ENCODE measurements at regions not wholly inside any gene's neighbourhood (a gene's known extent, or its start where the extent isn't known, plus 50 kb on each side); places are given as distances from the start of the nearest gene placed in this dataset.

DNA sequence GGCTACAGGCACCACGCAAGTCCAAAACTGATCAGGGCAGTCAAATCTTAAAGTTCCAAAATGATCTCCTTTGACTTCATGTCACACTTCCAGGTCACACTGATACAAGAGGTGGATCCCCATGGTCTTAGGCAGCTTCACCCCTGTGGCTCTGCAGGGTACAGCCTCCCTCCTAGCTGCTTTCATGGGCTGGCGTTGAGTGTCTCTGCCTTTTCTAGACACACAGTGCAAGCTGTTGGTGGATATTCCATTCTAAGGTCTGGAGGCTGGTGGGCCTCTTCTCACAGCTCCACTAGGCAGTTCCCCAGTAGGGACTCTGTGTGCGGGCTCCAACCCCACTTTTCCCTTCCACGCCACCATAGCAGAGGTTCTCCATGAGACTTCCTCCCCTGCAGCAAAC, 838.2 kb upstream of the CHAC2 start:
- no peak for DNase-seq

DNA sequence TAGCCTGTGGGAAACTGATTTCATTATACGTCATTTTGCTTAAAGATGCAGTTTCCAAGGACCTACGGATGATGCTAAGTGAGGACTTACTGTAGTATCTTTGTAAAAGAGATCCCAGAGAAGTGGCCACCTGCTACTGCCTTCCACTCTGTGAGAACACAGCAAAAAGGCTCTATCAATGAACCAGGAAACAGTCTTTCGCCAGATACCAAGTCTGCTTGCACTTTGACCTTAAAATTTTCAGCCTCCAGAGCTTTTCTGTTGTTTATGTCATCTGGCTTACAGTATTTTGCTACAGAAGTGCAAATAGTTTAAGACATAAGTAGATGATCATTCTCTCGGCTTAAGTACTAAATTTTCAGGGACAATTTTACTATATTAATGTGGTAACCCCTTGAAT, 847.9 kb upstream of the CHAC2 start:
- DNase-seq, result no peak

DNA sequence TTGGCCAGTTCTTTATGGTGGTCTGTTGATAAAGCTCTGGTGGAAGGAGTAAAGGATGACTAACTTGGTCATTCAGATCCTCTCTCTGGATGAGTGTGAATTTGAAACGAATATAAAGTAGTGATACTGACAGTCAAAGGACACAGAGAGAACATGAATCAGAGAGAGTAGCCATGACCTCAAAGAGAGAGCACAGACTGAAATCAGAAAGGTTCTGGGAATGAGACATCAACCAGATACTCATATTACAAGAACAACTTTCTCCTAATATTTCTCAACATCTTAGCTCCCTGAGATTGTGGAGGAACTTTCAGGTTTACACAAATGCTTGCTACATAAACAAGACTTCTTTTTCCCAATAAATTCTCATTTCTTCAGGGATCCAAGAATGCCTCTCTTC, 849.1 kb upstream of the CHAC2 start:
- no peak for DNase-seq

DNA sequence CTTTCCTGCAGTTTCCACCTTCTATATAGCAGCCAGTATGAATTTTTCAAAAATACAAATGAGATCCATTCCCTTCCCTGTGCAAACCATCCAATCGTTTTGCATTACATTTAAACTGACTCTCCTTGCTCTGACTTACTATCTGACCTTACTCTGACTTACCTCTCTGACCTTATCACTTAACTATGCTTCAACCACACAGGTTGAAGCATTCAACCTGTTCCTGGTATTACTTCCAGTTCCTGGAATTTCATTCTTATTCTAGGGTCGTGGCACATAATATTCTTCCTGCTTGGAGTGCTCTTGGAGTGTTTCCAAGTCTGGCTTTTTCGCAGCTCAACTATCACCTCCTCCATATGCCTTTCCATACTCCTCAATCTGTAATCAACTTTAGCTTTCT, 850.6 kb upstream of the CHAC2 start:
- peak in 1 of 2 experiments; percentile 21 for DNase-seq

DNA sequence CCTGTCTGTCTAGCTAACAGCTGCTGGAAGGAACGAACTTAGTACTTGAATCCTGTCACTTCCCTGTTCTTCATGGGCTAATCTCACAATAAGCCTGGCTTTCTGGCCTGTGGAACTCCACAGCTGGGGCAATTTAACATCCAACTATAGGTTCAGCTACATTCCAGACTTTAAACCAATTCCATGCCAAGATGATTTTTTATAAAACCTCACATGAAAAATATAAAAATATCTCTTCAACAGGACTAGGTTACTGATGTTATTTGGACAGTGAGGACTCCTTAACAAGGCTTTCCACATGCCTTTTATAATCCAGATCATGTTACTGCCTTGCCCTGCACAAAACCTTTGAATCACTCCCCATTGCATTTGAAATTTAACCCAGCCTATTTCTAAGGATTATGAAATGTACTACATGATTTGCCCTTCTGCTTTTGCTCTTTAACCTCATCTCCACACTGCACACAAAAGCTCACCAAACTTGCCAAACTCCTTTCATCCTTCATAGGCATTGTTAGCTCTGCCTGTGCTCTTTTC, 863.2 kb upstream of the CHAC2 start:
- DNase-seq, result peak; percentile 29 to 75

DNA sequence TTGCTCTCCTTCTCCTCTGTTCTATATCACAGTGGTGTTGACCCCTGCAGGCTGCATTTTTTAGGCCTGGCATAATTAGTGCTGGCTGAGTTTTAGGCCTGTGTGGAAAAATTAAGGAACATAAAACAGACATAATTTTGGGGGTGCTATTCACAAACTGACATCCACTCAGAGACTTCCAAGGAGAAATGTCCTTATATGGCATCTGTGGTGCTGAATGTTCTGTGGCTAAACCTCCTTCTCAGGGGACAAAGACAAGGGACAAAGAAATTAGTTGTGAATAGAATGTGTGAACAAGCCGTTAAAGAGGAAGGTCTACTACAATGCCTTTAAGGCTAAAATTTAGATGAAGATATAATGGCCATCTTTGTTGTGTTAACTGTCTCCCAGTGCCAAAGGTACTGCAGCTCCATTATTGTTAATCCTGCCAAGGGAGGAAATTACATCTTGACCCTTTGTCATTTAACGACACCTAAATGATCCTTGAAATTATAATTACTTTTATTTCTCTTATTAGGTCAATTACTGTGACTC, 870.0 kb upstream of the CHAC2 start:
- no peak for DNase-seq

DNA sequence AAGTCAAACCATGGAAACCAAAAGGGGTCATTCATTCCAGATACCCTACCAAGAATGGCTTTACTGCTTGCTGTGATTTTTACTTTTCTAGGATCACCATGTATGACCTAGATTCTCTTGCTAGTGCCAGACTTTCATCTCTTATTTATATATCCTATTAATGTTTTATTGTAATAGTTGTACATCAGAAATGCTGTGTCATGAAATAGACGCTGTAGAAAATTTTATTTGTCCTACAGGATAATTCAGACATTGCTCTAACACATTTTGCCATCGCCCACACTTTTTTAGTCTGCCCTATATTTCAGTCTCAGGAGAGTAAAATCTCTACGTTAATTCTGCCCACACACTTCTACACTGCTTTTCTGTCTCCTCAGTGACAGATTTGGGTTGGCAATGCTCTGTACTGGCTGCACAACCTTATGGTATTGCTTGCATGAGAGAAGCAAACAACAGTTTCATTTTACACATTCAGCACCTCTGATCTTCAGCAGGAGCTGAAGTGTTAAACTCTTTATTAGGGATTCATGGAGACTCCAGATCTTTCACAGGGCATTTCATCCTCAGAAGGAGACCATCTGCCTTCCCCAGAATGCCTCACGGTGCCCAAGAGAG, 871.8 kb upstream of the CHAC2 start:
- no peak for DNase-seq

DNA sequence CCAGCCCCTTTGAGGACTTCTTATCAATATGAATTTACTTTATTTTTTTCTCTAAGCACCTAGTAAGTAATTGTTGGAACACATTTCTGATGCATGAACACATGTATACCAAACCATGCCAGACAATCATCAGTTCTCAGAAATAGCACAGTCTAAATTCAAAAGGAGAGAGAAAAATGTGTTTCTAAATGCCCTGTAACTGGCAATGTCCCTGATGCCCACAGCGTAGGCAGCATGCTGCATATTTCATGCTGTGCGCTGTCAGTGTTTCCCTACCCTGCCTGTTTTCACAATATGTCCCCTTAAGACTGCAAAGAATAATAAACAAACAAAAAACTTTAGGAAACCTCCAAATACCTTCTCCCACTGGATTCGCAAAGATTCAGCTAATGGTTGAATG, 881.0 kb upstream of the CHAC2 start:
- no peak for DNase-seq

DNA sequence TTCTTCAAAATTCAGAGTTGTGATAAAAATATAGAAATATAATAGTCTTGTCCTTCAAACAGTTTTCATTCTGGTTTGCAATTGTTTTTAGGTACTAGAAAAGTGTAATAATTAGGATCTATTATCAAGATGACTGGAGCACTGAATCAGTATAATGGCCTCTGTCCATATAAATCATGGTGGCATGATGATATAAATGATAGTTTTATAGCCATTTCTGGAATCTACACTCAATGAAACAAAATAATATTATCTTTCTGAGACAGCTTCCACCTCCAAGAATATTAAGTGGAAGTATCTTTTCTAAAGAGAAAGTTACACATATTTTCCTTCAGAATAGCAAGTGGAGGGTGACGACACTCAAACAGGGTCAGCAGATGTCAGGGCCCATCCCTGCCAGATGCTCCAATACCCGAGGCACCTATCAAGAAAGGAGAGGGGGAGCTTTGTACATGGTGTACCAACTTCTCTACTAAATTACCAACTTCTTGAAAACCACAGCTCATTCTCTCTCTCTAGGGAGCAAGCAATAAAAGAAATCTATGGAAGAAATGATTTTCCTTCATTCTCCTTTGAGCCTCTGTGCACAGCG, 882.7 kb upstream of the CHAC2 start:
- DNase-seq, result peak; percentile 32 to 73

DNA sequence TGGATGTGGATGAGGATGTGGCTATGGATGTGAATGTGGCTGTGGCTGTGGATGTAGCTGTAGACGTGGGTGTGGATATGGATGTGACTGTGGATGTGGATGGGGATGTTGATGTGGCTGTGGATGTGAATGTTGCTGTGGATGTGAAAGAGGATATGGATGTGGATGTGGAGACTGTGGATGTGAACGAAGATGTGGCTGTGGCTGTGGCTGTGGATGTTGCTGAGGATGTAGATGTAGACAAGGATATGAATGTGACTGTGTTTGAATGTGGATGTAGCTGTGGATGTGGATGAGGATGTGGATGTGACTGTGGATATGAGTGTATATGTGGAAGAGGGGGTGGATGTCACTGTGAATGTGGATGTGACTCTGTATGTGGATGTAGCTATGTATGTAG, 884.6 kb upstream of the CHAC2 start:
- no peak for DNase-seq

DNA sequence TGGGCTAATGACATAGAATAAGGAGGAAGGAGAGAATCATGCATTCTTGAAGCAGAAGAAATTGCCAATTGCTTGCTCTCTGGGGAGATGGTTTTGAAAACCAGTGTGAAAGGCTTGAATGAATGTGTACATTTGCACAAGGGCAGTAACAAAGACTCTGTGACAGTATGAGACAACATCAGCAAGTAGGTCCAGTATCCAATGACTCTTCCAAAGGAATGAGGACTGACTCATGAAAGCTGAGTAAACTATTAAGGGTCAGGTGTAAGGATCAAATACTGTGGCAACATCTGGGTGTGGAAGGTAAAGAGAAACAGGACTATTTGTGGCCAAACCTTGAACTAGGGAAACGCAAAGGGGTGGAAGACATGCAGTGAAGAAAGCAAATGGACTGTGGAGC, 886.0 kb upstream of the CHAC2 start:
- DNase-seq, result no peak

DNA sequence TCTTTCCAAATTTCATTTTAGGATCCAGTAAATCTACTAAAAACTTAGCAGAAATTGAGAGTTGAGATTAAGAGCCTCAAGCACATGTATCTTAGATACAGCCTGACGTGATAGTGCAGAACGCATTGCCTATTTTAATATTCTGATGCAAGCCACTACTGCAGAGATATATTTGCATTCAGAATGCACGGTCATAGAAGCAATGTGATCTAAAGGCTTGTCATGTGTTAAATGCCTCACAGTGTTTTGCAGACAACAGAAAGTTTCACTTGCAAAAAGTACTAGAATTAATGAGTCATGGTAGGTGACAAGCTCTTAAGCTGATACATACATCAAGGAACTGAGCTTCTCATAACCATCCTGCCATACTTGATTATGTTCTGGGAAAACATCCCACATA, 886.7 kb upstream of the CHAC2 start:
- no peak for DNase-seq

DNA sequence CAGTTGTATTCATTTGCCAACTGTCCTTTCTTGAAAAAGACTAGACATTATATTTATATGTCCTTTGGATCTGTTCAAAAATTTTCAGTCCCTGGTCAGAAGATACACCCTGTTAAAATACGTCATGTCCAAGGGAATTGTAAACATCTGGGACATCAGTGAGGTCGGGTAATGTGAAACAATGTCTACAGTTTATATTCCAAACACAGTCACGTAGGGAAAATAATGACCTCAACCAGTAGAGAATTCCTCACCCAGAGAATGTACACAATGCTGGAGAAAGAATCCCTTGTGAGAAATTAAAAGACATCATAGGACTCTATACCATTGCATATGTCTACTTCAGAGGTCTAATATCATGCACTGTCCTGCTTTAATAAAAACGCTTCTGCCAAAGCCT, 888.0 kb upstream of the CHAC2 start:
- no peak for DNase-seq

DNA sequence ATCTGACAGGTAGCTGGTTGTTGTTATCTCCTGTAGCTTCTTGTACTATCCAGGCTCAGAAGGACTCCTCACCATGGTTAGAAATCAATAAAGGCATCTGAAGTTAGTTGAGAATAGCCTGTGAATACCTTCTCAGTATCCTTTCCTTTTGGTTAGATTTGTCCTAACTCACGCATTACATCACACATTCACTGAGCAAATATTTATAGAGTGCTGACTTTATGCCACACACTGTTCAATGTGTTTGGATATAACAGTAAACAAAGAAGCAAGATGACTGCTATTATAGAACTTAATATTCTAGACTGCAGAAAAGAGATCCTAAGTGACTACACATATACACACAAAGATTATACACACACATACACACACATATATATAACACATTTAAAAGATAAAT, 889.9 kb upstream of the CHAC2 start:
- no peak for DNase-seq

DNA sequence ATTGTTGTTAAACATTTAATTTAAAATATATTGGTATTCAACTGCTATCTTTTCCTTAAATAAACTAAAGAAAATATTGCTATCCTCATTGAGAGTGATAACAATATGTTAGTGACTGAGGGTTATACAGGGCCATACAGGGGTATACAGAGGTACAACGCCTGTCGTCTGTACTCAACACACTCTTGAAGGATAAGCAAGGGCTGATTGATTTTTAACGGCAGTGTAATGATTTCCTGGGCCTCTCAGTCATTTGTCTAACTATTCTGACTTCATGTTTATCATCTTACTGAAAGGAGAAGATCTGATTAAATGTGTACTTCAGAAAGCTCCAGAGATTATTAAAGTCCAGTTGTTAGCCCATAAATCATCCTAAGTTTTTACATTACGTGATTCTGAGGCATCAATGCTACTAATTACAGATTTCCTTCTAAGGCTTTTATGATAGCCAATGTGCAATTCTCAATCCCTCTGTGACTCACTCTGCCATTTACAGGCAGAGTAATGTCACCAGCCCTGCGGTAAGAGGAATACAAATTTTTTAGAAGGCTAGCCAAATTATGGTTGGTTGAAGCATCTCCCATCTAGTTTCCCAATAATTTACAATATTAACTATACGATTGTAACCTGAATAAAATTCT, 893.0 kb upstream of the CHAC2 start:
- peak in 1 of 2 experiments; percentile 18 for DNase-seq

DNA sequence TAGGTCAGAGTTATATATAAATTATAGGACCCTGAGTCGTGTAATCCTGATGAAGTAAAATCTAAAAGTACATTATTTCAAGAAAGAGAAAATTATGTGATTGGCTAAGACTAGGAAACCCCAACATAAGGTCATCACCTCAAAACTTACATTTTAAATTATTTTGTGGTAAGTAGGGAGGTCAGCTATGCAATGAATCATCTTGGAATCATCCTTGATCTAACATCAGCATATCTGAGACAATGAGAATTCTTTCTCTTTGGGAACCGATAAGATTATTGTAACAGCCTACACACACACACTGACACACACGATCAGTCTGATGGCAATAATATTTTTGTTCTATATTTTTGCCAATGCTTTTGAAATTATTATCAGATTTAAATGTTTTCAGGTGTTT, 904.8 kb upstream of the CHAC2 start:
- no peak for DNase-seq

DNA sequence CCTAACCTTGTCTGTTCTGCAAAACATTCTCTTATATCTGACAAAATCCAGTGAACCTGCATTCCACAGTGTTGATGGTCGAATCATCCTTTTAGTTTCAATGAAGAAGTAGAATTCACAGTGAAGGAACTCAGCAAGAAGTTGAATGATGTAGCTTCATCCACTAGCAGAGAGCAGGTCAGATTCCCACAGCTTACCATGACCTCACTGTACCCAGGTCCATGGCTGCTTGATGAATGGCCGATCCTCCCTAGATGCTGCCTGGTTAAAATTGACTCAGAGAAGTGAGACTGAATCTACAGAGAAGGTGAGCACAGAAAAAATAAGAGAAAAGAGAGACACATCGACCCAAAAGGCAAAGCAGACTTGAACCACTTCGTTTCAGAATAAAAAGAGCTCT, 906.0 kb upstream of the CHAC2 start:
- DNase-seq, result no peak

DNA sequence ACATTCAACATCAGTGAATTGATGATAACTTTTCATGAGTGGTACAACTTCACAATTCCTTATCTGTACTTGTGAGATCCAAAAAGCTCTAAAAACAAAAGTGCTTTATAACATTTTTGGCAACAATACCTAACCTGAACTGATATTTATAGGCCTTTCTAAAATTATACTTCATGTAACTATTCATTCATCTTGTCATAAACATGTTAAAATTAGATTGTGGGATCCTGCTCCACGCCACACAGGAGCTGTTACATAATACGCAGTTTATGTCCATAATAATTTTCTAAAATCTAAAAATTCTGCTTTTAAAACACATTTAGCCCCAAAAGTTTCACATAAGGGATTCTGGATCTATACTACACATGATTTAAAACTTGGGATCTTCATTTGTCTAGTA, 908.5 kb upstream of the CHAC2 start:
- no peak for DNase-seq

DNA sequence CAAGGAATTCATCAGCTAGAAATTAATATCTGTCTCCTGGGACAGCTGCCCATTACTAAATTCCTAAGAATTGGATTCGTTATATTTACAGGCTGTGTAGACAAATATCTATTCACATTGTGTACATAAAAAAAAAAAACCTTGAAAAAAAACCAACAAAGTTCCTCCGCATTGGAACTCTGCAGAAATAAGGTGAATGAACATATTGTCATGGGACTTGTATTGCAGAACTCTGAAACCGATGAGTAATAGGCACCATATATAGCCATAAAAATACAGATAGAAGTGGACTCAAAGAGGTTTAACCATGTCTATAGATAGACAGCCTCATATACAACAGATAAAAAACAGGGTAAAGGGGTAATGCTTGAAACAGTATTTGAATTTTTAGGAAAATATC, 909.9 kb upstream of the CHAC2 start:
- DNase-seq, result no peak

DNA sequence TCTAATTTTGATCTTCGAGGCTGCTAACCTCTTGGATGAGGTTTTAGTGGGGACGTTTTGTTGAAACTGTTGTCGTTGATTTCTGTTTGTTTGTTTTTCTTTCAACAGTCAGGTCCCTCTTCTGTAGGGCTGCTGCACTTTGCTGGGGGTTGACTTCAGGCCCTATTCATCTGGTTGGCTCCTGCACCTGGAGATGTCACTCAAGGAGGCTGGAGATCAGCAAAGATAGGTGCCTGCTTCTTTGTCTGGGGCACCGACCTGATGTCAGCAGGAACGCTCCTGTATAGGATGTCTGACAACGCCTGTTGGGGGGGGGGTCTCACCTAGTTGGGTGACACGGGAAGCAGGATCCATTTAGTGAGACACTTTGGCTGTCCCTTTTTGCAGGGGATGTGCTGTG, 915.6 kb upstream of the CHAC2 start:
- no peak for DNase-seq

DNA sequence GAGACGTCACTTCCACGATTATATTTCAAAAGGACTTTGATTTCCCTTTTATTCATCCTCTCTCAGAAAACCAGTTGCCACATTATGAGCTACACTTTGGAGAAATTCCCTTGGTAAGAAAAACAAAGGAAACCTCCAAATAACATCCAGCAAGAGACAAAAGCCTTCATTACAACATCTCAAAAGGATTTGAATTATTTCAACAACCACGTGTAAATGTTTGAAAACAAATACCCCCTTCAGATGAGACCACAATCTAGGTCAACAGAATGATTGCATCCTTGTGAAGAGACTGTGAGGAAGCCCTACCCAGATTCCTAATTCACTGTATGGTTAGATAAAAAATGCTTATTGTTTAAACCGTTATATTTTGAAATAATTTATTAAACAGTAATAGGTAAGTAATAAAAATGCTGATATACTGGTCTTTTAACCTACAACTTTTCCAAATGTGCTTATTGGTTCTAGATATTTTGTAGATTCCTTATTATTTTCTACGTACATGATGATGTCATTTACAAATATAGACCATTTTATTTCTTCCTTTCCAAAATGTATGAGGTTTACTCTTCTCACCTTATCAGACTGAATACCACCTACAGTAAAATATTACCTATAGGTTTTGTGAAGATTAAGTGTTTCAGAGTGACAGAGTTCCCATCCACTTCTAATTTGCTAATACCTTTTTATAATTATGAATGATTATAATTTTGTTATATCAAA, 922.7 kb upstream of the CHAC2 start:
- DNase-seq, result no peak

DNA sequence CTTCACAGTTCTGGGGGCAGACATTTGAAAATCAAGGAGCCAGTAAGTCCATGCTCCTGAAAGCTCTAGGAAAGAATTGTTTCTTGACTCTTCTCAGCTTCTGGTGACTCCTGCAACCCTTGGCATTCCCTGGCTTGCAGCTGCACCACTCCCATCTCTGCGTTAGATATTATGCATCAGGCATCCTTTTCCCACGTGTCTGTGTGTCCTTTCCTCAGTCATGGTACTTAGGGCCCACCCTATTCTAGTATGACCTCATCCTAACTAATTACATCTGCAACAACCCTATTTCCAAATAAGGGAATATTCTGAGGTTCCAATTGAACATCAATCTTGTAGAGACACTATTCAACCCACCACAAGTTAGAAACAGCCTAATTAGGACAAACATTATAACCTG, 931.7 kb upstream of the CHAC2 start:
- no peak for DNase-seq

DNA sequence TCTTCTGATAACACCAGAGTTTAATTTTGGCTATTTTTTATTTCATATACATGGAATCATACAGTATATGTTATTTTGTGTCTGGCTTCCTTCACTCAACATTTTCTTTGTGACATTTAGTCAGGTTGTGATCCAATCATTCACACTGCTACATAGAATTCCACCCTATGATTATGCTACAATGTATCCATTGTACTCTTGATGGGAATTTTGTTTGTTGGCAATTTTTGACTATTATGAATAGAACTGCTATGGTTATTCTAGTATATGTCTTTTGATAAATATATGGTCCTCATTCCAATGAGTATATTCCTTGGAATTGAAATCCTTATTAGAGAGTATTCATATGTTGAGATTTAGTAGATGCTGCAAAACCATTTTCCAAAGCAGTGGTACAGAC, 936.4 kb upstream of the CHAC2 start:
- DNase-seq, result no peak

DNA sequence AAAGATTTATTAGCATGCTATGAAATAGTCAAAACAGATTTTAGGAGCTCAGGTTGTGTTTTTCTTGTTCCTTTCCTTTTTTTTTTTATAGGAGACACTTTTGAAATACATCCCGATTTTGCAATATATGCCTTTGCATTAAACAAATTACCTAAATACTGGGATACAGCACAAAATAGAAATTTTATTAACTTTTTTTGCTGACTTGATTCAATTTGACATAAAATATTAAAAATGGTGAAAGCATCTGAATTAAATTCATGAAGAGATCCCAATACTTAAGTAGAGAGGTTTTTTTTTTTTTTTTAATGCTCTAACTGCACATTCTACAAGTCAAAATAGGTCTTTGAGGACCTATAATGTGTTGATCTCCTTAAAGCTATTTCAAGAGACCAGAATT, 939.5 kb upstream of the CHAC2 start:
- DNase-seq, result no peak

Measured in NCI-H524 (cell line).